ENCODE measurements at regions not wholly inside any gene's neighbourhood (a gene's known extent, or its start where the extent isn't known, plus 50 kb on each side); places are given as distances from the start of the nearest gene placed in this dataset.
"Not testable (repeated sequence)": the region's sequence is repeated elsewhere in the genome, so short reads cannot be mapped to it uniquely, and the experiment has no call there.

- WGBS: no CpG with 5 or more reads among the region's 3 CpGs
- no peak overlapping the region for H3K4me3 ChIP-seq
- H3K27ac ChIP-seq: no peak overlapping the region
- H3K9me3 ChIP-seq: no peaks in the 10 kb centered on the region
- no peaks in the 10 kb centered on the region for H3K4me1 ChIP-seq
- no peak for DNase-seq (ENCODE audit: low spot score in 2 of 2)
- H3K36me3 ChIP-seq: no peaks in the 10 kb centered on the region
- TF ChIP-seq CTCF (IDR thresholded peaks at IDR 0.05) (no peak), POLR2AphosphoS5 (IDR thresholded peaks at IDR 0.05) (no peak), POLR2A (IDR thresholded peaks at IDR 0.05) (no peak), EP300 (IDR thresholded peaks at IDR 0.05) (no peak)
- no peaks in the 10 kb centered on the region for H3K27me3 ChIP-seq
These were observed 217.6 kb upstream of the USP9Y start for GRCh38 chrY:12483394-12483793.

GRCh38 chrY:12490558-12491209 lies 210.3 kb upstream of the USP9Y start:
- WGBS: no CpG with 5 or more reads among the region's 13 CpGs
- H3K27ac ChIP-seq: no peak overlapping the region
- H3K4me1 ChIP-seq: no peaks in the 10 kb centered on the region
- no peak for DNase-seq (ENCODE audit: low spot score in 2 of 2)
- no peaks in the 10 kb centered on the region for H3K36me3 ChIP-seq
- no peak overlapping the region for H3K4me3 ChIP-seq
- H3K9me3 ChIP-seq: no peaks in the 10 kb centered on the region
- H3K27me3 ChIP-seq: no peaks in the 10 kb centered on the region
- no peak for TF ChIP-seq EP300 (IDR thresholded peaks at IDR 0.05)
- TF ChIP-seq POLR2A (IDR thresholded peaks at IDR 0.05): no peak
- no peak for TF ChIP-seq POLR2AphosphoS5 (IDR thresholded peaks at IDR 0.05)
- no peak for TF ChIP-seq CTCF (IDR thresholded peaks at IDR 0.05)

- Histone ChIP-seq H3K36me3 (no peaks in the 10 kb centered on the region), H3K4me1 (no peaks in the 10 kb centered on the region), H3K27me3 (no peaks in the 10 kb centered on the region), H3K4me3 (no peak overlapping the region), H3K9me3 (no peaks in the 10 kb centered on the region), H3K27ac (no peak overlapping the region)
- DNase-seq (ENCODE audit: low spot score in 2 of 2): no peak
- no CpG with 5 or more reads among the region's 1 CpG for WGBS
- TF ChIP-seq POLR2A (IDR thresholded peaks at IDR 0.05) (no peak), EP300 (IDR thresholded peaks at IDR 0.05) (no peak), CTCF (IDR thresholded peaks at IDR 0.05) (no peak), POLR2AphosphoS5 (IDR thresholded peaks at IDR 0.05) (no peak)
These were observed 208.8 kb upstream of the USP9Y start for GRCh38 chrY:12492218-12492617.

- Histone ChIP-seq H3K36me3 (no peaks in the 10 kb centered on the region), H3K27me3 (no peaks in the 10 kb centered on the region), H3K27ac (no peak overlapping the region), H3K4me3 (no peak overlapping the region), H3K4me1 (no peaks in the 10 kb centered on the region), H3K9me3 (no peaks in the 10 kb centered on the region)
- no CpG with 5 or more reads among the region's 2 CpGs for WGBS
- TF ChIP-seq POLR2AphosphoS5 (IDR thresholded peaks at IDR 0.05): no peak
- no peak for TF ChIP-seq POLR2A (IDR thresholded peaks at IDR 0.05)
- no peak for TF ChIP-seq CTCF (IDR thresholded peaks at IDR 0.05)
- no peak for TF ChIP-seq EP300 (IDR thresholded peaks at IDR 0.05)
- no peak for DNase-seq (ENCODE audit: low spot score in 2 of 2)
These were observed 205.0 kb upstream of the USP9Y start for GRCh38 chrY:12496007-12496406.

- H3K27ac ChIP-seq: no peak overlapping the region
- no CpG with 5 or more reads among the region's 3 CpGs for WGBS
These were observed 200.9 kb upstream of the USP9Y start for GRCh38 chrY:12500096-12500495.

GRCh38 chrY:12504028-12504427 lies 197.0 kb upstream of the USP9Y start:
- not testable (repeated sequence) for H3K4me1 ChIP-seq; DNase-seq (ENCODE audit: low spot score in 2 of 2); H3K27me3 ChIP-seq; H3K9me3 ChIP-seq; H3K27ac ChIP-seq; H3K4me3 ChIP-seq; H3K36me3 ChIP-seq
- WGBS: no CpG with 5 or more reads among the region's 4 CpGs

More at GRCh38 chrY:12500096-12500495, 200.9 kb upstream of the USP9Y start:
- DNase-seq (ENCODE audit: low spot score in 2 of 2): no peak
- Histone ChIP-seq H3K27me3 (no peaks in the 10 kb centered on the region), H3K9me3 (no peaks in the 10 kb centered on the region), H3K36me3 (no peaks in the 10 kb centered on the region), H3K4me1 (no peaks in the 10 kb centered on the region), H3K4me3 (no peak overlapping the region)
- no peak for TF ChIP-seq CTCF (IDR thresholded peaks at IDR 0.05)
- TF ChIP-seq POLR2A (IDR thresholded peaks at IDR 0.05): no peak
- no peak for TF ChIP-seq POLR2AphosphoS5 (IDR thresholded peaks at IDR 0.05)
- no peak for TF ChIP-seq EP300 (IDR thresholded peaks at IDR 0.05)
